ENCODE measurements at regions not wholly inside any gene's neighbourhood (a gene's known extent, or its start where the extent isn't known, plus 50 kb on each side); places are given as distances from the start of the nearest gene placed in this dataset.

DNA sequence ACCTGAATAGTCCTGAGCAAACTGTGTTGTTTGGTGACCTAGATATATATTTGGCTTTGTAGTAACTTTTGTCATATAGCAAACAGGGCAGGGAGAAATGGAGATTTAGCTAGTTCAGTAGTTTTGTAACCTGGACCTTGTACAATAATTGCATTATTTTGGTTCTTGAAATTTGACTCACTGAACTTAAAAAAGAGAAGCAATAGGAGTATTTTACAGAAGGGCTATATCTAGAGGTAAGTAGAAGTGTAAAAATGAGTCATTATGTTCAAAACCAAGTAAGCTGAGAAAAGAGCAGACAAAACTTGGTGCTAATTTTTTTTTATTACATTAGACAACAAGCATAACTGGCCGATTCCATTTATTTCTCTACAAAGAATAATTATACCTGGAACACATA, 505.4 kb downstream of the ZIC1 start:
- TF ChIP-seq RAD21 (IDR thresholded peaks at IDR 0.05; ENCODE audit: low read depth) (no peak), TCF12 (IDR thresholded peaks at IDR 0.05; ENCODE audit: low read depth) (no peak), EGR1 (IDR thresholded peaks at IDR 0.05) (no peak), TEAD4 (IDR thresholded peaks at IDR 0.05) (no peak), NFIC (IDR thresholded peaks at IDR 0.05) (no peak), TAF1 (IDR thresholded peaks at IDR 0.05; ENCODE audit: low read depth) (no peak), FOXM1 (IDR thresholded peaks at IDR 0.05; ENCODE audit: borderline replicate concordance, low read depth) (no peak), CREB1 (IDR thresholded peaks at IDR 0.05; ENCODE audit: low read depth) (no peak), ZBTB7A (IDR thresholded peaks at IDR 0.05; ENCODE audit: low read depth) (no peak)
- TF ChIP-seq, protein P1, sequence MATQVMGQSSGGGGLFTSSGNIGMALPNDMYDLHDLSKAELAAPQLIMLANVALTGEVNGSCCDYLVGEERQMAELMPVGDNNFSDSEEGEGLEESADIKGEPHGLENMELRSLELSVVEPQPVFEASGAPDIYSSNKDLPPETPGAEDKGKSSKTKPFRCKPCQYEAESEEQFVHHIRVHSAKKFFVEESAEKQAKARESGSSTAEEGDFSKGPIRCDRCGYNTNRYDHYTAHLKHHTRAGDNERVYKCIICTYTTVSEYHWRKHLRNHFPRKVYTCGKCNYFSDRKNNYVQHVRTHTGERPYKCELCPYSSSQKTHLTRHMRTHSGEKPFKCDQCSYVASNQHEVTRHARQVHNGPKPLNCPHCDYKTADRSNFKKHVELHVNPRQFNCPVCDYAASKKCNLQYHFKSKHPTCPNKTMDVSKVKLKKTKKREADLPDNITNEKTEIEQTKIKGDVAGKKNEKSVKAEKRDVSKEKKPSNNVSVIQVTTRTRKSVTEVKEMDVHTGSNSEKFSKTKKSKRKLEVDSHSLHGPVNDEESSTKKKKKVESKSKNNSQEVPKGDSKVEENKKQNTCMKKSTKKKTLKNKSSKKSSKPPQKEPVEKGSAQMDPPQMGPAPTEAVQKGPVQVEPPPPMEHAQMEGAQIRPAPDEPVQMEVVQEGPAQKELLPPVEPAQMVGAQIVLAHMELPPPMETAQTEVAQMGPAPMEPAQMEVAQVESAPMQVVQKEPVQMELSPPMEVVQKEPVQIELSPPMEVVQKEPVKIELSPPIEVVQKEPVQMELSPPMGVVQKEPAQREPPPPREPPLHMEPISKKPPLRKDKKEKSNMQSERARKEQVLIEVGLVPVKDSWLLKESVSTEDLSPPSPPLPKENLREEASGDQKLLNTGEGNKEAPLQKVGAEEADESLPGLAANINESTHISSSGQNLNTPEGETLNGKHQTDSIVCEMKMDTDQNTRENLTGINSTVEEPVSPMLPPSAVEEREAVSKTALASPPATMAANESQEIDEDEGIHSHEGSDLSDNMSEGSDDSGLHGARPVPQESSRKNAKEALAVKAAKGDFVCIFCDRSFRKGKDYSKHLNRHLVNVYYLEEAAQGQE (IDR thresholded peaks at IDR 0.05; ENCODE audit: low read depth): no peak
- TF ChIP-seq, protein P2, sequence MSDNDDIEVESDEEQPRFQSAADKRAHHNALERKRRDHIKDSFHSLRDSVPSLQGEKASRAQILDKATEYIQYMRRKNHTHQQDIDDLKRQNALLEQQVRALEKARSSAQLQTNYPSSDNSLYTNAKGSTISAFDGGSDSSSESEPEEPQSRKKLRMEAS (IDR thresholded peaks at IDR 0.05): no peak

DNA sequence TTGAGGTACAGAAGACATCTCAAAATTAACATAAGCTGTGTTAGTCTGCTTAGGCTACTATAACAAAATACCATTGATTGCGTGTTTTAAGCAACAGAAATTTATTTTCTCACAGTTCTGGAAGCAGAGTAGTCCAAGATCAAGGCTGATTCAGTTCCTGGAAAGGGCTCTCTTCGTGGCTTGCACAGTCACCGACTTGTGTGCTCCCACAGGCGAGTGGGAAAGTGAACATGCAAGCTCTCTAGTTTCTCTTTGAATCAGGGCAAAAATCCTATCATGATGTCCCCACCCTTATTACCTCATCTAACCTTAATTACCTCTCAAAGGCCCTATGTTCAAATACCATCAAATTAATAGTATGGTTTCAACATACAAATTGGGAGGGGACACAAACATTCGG, 505.9 kb downstream of the ZIC1 start:
- TF ChIP-seq, protein P1 (IDR thresholded peaks at IDR 0.05; ENCODE audit: low read depth): no peak
- TF ChIP-seq EGR1 (IDR thresholded peaks at IDR 0.05): no peak
- no peak for TF ChIP-seq NFIC (IDR thresholded peaks at IDR 0.05)
- TF ChIP-seq TEAD4 (IDR thresholded peaks at IDR 0.05): no peak
- no peak for TF ChIP-seq ZBTB7A (IDR thresholded peaks at IDR 0.05; ENCODE audit: low read depth)
- TF ChIP-seq TAF1 (IDR thresholded peaks at IDR 0.05; ENCODE audit: low read depth): no peak
- no peak for TF ChIP-seq CEBPB (IDR thresholded peaks at IDR 0.05)
- no peak for TF ChIP-seq YY1 (IDR thresholded peaks at IDR 0.05; ENCODE audit: low read depth)
- TF ChIP-seq, protein P2 (IDR thresholded peaks at IDR 0.05): no peak

DNA sequence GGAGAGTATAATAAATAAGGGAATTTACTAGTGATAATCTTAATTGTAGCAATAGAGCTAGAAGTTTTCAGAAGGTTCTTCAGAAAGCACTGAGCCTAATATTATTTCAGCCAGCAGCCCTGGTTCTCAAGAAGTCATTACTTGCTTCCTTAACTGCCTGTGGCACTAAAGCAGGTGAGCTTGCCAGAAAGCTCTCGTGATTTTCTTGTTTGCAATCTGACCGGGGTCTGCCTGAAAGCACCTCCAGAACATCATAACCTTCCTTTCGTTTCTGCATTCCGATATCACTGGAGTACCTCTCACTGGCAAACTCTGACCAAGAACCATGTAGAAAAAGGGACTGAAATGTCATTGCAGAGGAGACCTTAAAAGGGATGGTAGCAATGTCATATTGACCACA, 510.3 kb downstream of the ZIC1 start:
- no peak for TF ChIP-seq NFIC (IDR thresholded peaks at IDR 0.05)
- no peak for TF ChIP-seq EGR1 (IDR thresholded peaks at IDR 0.05)
- TF ChIP-seq, protein P2 (IDR thresholded peaks at IDR 0.05): no peak
- TF ChIP-seq FOXM1 (IDR thresholded peaks at IDR 0.05; ENCODE audit: borderline replicate concordance, low read depth): no peak
- no peak for TF ChIP-seq ZBTB7A (IDR thresholded peaks at IDR 0.05; ENCODE audit: low read depth)

DNA sequence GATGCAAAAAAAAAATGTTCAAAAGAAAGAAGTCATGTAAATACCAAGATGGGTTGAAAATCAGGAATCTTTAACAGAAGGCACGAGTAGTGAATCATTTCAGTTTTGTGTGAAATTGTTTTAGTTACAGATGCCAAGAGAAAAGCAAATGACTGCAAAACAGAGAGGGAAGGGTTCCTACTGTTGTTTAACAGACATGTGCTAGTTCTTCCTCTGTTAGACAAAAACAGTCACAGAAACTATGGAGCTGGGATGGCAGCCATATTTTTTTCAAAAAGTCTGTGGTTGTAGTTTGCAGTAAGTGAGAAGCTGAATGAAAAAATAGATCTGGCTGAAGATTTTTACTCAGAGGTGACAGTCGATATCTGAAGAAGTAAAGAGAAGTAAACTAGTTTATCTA, 511.9 kb downstream of the ZIC1 start:
- TF ChIP-seq, protein P2 (IDR thresholded peaks at IDR 0.05): no peak
- TF ChIP-seq ZBTB7A (IDR thresholded peaks at IDR 0.05; ENCODE audit: low read depth) (no peak), TEAD4 (IDR thresholded peaks at IDR 0.05) (no peak)

DNA sequence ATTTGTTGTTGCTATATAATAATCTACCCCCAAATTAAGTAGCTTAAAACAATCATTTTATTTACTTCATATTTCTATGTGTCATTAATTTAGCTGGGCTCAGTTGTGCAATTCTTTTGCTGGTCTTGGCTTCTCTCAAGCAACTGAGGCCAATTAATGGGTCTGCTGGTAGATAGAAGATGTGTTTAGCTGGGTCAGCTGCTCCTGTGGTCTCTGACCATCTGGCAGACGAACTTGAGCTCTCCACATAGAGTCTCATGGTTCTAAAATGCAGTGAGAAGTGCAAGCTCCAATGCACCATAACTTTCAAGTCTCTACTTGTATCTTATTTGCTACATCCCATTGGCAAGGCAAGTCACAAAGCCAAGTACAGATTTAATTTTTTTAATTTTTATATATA, 515.6 kb downstream of the ZIC1 start:
- TF ChIP-seq TCF12 (IDR thresholded peaks at IDR 0.05; ENCODE audit: low read depth) (no peak), TEAD4 (IDR thresholded peaks at IDR 0.05) (no peak), NFIC (IDR thresholded peaks at IDR 0.05) (no peak), TAF1 (IDR thresholded peaks at IDR 0.05; ENCODE audit: low read depth) (no peak), FOXM1 (IDR thresholded peaks at IDR 0.05; ENCODE audit: borderline replicate concordance, low read depth) (no peak), CREB1 (IDR thresholded peaks at IDR 0.05; ENCODE audit: low read depth) (no peak), RAD21 (IDR thresholded peaks at IDR 0.05; ENCODE audit: low read depth) (no peak), CEBPB (IDR thresholded peaks at IDR 0.05) (no peak), EP300 (IDR thresholded peaks at IDR 0.05; ENCODE audit: borderline replicate concordance) (no peak), YY1 (IDR thresholded peaks at IDR 0.05; ENCODE audit: low read depth) (no peak), EGR1 (IDR thresholded peaks at IDR 0.05) (no peak), ZBTB7A (IDR thresholded peaks at IDR 0.05; ENCODE audit: low read depth) (no peak)
- TF ChIP-seq, protein P1 (IDR thresholded peaks at IDR 0.05; ENCODE audit: low read depth): no peak
- TF ChIP-seq, protein P2 (IDR thresholded peaks at IDR 0.05): no peak
- TF ChIP-seq, protein P3, sequence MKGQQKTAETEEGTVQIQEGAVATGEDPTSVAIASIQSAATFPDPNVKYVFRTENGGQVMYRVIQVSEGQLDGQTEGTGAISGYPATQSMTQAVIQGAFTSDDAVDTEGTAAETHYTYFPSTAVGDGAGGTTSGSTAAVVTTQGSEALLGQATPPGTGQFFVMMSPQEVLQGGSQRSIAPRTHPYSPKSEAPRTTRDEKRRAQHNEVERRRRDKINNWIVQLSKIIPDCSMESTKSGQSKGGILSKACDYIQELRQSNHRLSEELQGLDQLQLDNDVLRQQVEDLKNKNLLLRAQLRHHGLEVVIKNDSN (IDR thresholded peaks at IDR 0.05): no peak
